Erythroblast (primary cell): ENCODE measurements at regions not wholly inside any gene's neighbourhood (a gene's known extent, or its start where the extent isn't known, plus 50 kb on each side); places are given as distances from the start of the nearest gene placed in this dataset.

Experiments used
- DNase-seq, 2 experiments: peaks; one replicate each; lab custom pipeline; 2025; lab: John Stamatoyannopoulos, UW
- GATA1 ChIP-seq: IDR thresholded peaks from 2 replicates; pipeline ENCODE4 v1.6.1; 2011; ENCODE audit warnings: low read depth, mild to moderate bottlenecking, control low read depth, low read length, moderate library complexity
- POLR2A ChIP-seq: IDR thresholded peaks from 2 replicates; pipeline ENCODE4 v1.6.1; 2011; ENCODE audit warnings: mild to moderate bottlenecking, low read length

DNA sequence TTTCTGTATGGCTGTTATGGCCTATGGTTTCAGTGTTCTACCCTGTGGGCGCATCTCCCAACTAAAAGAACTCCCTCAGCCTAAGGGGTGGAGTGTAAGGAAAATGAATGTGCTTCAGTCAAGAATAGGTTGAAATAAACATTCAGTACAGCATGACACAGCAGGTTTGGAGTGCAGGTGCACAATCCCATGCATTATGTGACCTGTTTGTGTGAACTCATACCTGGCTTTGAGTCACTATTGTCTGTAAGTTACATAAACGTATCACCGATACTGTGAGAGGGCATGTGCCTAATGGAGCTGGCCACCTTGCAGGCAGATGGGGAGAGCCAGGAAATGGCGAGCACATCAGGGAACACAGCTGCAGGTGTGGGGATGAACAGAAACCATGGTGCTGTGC is 216.0 kb downstream of the DSEL start:
- peak; percentile 54 to 64 for DNase-seq
- TF ChIP-seq POLR2A = no peak
- TF ChIP-seq GATA1 = no peak

DNA sequence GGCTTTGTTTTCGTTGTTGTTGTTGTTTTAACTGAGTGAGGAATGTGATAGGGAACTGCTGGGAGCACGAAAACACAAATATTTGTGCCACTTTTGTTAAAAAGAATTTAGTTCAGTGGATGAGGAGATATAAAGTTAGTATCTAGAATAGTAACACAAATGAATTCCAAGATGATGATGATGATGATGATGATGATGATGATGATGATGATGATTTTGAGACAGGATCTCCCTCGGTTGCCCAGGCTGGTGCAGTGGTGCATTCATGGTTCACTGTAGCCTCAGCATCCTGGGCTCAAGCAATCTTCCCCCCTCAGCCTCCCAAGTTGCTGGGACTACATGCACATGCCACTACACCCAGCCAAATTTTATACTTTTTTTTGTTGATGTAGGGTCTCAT is 223.7 kb downstream of the DSEL start:
- no peak for TF ChIP-seq POLR2A
- no peak for DNase-seq

DNA sequence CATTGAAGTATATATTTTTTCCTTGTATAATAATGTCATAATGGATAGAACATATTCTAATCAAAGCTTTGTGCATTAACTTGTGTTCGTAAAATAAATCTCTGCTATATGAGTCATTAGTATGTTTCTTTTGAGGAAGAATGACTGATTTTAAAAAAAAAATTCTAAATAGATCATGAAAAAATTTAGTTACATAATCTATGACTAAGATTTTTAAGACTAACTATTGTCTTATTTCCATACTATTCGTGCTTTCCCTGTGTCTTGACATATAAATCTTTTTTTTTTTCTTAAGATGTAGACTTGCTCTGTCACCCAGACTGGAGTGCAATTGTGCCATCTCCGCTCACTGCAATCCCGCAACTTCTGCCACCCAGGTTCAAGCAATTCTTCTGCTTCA is 226.1 kb downstream of the DSEL start:
- no peak for DNase-seq
- TF ChIP-seq GATA1 (no peak), POLR2A (no peak)

DNA sequence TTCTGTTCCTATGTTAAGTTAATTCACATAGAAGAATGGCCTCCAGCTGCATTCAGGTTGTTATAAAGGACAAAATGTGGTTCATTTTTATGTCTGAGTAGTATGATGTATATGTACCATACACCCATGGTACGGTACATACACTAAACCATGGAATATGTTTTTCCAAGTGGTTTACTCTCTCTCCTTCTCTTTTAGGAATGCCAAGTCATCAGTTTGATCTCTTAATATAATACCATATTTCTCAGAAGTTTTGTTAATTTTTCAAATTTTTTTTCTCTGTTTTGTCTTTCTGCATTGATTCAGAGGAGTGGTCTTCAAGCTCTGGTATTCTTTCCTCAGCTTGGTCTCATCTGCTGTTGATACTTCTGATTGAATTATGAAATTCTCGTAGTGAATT is 230.9 kb downstream of the DSEL start:
- no peak for DNase-seq
- no peak for TF ChIP-seq GATA1
- no peak for TF ChIP-seq POLR2A

DNA sequence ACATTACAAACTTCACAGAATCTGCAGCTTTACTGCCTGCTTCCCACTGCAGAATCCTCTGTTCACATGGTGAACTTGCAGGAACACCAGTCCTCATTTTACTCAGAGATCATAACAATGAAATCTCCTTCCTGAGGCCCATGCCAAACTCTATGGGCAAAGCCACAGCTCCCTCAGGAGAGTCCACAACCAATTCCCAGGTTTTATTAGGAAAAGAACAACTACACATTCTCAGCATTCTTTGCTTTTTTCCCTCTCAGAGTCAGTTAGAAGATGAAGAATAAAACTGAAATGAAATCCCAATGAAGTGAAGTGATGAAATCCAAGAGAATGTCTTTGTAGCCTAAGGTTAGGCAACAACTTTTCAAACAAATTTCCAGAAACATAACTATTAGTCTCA is 233.7 kb downstream of the DSEL start:
- no peak for DNase-seq
- TF ChIP-seq GATA1 = no peak
- TF ChIP-seq POLR2A = no peak

DNA sequence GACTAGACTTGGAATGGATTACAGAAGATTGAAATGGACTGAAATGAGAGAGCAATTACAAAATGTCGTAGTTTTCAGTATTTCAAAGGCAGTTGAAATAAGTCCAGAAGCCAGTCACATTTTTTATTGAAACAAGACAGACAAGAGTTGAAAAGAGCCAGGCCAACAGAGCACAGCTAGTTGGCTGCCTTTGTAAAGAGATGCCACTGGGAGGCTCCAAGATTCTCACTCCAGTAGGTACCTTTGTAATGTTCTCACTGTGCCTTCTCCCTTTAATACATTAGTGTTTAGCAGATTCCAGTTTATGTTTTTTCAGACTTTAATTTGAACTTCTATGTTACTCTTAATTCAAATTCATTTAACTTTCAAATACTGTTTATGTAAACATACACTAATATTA is 234.8 kb downstream of the DSEL start:
- no peak for DNase-seq
- no peak for TF ChIP-seq GATA1
- TF ChIP-seq POLR2A = no peak

DNA sequence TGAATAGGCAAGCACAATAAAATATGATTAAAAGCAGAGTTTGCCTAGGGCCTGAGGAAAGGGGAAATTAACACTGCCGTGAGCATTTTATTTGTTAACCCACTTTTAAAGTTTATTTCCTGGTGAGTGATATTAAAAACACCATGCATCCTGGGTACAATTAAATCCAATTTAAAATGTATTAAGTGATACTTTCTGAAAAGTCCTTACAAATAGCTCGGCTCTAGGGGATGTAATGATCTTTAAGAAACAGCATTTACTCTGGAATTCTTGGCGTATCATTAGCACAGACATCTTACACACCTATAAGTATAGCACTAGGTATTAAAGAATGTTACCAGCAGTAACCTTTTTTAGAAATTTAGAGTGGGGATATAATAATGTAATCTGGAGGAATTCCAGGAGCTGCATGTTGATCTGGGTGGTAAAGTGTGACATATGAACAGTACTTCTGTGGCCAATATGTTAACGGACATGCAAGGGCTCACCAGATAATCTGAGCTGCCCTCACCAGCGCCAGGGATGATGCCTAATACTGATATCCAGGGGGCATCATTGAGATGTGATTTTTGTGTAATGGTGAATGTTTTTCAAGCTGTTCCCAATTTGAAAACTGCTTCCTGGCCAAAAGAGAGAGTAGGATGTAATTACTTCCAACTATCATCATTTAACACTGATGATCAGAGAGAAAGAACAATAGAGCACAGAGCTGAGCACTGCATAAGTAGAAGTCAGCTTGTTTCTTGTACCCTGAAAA is 235.9 kb downstream of the DSEL start:
- DNase-seq = no peak
- TF ChIP-seq GATA1 (no peak), POLR2A (no peak)

DNA sequence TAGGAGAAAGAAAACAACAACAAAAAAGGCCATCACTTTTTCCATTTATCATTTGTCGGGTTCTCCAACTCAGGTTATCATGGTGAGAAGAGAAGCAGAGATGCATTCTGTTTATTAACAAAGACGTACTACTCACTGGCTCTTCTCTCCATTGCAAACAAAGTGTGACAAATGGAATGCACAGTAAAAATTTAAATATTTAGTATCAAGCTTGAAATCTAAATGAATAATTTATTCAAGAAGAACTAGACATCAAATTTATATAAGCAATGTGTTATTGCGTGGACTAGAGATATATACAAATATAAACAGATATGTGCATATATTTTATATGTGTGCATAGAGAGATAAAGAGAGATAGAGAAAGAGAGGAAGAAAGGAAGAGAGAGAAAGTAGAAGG is 236.5 kb downstream of the DSEL start:
- TF ChIP-seq POLR2A = no peak
- no peak for TF ChIP-seq GATA1
- DNase-seq = no peak

DNA sequence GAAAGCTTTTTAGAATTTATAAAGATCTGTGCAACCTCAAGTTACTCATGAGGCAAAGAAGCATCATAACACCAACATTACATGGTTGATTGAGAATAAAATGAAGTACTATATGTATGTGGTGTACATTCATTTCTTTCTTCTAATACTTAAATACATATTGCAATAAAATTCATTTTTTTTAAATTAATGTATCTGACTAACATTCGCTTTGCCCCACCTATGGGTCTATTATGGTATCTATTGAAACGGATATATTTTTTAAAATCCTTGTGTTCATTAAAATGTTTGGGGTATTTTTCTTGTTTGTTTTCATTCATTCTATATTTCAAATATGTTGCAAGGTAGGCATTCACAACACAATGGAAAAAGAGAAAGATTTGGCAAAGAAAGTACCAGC is 237.5 kb downstream of the DSEL start:
- no peak for DNase-seq
- TF ChIP-seq POLR2A (no peak), GATA1 (no peak)

DNA sequence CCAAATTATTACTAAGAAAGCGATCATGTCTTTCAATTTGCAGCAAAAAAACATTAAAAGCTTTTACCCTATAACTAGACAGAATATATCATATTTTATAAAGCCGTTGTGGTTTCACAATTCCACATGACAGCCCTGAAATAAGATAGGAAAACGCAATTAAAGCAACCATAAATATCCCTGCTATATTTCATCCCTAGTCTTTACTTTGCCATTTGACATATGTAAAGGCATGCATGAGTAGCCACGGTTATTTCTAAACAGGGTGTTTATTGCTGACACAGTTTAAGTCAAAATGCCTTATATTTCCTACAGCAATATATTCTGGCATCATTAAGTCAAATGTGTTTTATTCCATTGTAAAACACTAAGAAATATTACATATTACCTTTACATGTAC is 239.9 kb downstream of the DSEL start:
- TF ChIP-seq GATA1 = no peak
- TF ChIP-seq POLR2A = no peak
- no peak for DNase-seq

DNA sequence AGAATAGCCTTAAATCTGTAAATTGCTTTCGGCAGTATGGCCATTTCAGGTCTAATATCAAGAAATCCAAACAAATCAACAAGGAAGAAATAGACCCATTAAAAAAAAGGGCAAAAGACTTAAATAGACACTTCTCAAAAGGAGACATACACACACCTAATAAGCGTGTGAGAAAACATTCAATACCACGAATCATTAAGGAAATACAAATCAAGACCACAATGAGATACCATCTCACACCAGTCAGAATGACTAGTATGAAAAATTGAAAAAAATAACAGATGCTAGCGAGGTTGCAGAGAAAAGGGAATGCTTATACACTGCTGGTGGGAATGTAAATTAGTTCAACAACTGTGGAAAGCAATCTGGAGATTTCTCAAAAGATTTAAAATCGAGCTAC is 243.2 kb downstream of the DSEL start:
- TF ChIP-seq POLR2A = no peak
- no peak for DNase-seq

DNA sequence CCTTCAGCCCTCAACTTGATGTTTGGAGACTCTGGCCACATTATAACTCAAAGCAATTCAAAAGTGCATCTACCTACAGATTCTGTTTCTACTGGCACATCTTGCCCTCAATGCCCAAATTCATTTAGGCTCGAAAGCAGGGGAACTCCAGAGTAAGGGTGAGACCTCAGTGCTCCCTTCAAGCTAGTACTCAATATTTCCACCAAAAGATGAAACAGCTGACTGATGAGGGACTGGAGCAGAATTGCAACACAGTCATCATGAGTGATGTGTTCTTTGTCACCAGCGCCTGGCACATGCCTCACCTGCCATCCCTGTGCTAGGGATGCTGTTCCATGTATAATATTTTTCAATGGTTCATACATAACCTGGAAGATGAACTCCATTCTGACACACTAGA is 247.3 kb downstream of the DSEL start:
- no peak for DNase-seq
- TF ChIP-seq POLR2A (no peak), GATA1 (no peak)

DNA sequence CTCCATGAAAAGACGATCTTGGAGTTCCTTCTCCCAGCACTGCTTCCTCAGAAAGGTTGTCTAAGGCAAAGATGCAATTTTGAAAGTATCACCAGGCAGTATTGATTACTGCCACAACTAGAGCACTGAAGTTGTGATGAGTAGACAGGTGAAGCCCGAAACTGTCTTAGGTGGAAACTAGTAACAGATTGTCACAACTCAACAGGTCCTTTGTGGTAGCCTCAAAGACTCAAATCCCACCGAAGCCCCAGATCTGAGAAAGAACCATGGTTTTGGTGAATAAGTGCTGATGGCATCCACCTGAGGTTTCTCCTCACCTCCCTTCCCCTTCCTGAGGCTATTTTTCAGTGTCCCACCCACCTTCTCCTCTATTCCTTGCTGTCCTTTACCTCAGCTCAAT is 248.0 kb downstream of the DSEL start:
- no peak for DNase-seq
- TF ChIP-seq GATA1 (no peak), POLR2A (no peak)

DNA sequence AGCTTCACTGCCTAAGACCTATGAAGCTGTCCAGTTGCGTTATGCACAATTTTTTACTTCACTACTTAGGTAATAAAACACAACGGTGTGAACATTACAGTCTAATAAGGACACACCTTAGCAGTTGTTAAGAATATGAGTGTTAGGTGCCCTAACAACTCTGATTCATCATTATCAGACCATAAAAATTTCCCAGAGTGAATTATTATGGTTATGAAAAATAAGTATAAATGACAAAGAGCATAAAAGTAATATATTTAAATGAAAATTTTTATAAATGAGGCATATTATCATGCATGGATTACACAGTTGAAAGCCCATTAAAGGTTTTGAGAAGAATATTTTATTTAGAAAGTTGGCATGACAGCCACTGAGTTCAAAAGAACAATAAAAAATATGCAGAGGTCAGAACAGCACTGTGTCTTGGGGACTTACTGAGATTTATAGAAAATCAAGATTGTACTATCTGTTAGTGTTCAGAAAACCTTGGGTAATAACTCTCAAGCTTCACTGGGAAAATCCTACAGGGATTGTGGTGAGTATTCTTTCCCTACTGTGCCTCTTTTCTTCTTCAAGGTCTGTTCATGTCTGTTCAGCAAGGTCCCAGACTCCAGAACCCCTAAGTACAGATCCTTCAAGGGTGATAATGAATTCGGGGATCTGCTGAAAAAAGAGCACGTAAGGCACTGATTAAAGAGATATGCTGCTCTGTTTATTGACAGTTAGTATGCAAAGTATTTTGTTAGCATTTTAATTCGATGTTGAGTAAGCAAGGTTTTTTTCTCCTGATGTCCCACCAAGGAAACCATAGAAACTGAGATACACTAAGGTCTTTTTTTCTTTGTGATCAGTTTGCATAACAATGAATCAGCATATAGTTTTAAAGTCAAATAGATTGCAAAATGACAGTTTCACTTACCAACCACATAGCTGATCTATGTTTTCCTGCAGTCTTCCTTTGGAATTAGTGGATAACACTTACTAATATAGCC is 250.0 kb downstream of the DSEL start:
- TF ChIP-seq POLR2A (no peak), GATA1 (no peak)
- no peak for DNase-seq
